ENCODE measurements at regions not wholly inside any gene's neighbourhood (a gene's known extent, or its start where the extent isn't known, plus 50 kb on each side); places are given as distances from the start of the nearest gene placed in this dataset.
A peak's percentile ranks its signal among the peaks of the same experiment; 100 is the strongest.
"Not testable (repeated sequence)": the region's sequence is repeated elsewhere in the genome, so short reads cannot be mapped to it uniquely, and the experiment has no call there.

DNA sequence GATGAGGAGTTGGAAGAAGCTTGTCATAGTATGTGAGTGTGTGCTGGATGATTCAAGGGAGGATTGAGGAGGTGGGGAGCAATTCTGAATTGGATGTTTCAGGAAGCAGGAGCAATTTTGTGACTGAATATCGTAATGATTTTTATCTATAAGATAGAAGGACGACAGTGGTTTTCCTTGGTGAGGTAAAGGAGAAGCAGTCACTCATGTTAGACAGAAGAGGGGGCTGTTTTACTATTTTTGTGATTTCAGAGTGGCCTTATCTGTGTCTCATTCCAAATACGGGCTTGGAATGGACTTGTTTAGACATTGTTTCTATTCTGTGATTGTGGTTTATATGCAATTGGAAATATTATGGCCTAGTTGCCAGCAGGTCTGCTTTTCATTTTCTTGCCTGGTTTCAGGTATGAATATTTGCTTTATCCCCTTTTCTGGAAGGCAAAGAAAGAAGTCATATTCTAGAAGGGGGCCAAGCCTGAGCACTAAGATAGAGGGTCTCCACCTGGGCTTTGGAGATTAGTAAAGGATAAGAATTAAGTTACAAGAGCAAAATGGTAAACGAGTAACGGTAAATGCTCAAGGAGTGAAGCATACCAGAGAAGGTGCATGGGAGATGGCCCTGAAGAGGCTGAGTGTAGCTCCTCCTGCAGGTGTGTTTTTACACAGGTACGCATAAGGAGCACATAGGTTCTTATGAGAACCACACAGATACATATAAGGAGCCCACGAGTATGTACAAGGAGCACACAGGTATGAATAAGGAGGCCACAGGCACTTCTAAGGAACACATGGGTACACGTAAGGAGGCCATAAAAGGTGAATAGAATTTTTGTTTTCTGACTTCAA, 124.6 kb upstream of the KCNAB1 start:
- CTCF ChIA-PET, result interaction anchor here (1.2 to 2.2 kb wide), 7 partner anchors 8 to 1206 kb away, joined by 3 to 12 read pairs (median 4); partner anchors contain the start of gene C3orf33
- peak; percentile 28 for DNase-seq (ENCODE audit: low read depth, low spot score)
- no peak overlapping the region for H3K4me3 ChIP-seq (ENCODE audit: low read depth, low read length)
- TF ChIP-seq, protein P1, sequence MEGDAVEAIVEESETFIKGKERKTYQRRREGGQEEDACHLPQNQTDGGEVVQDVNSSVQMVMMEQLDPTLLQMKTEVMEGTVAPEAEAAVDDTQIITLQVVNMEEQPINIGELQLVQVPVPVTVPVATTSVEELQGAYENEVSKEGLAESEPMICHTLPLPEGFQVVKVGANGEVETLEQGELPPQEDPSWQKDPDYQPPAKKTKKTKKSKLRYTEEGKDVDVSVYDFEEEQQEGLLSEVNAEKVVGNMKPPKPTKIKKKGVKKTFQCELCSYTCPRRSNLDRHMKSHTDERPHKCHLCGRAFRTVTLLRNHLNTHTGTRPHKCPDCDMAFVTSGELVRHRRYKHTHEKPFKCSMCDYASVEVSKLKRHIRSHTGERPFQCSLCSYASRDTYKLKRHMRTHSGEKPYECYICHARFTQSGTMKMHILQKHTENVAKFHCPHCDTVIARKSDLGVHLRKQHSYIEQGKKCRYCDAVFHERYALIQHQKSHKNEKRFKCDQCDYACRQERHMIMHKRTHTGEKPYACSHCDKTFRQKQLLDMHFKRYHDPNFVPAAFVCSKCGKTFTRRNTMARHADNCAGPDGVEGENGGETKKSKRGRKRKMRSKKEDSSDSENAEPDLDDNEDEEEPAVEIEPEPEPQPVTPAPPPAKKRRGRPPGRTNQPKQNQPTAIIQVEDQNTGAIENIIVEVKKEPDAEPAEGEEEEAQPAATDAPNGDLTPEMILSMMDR (IDR thresholded peaks at IDR 0.05; ENCODE audit: insufficient read depth, low read length, missing control alignments), result peak; percentile 34
- POLR2A ChIA-PET, result no interaction called here

GRCh38 chr3:155996882-155997281, 123.5 kb upstream of the KCNAB1 start:
- ChIA-PET POLR2A (no interaction called here), CTCF (interaction anchor here (0.7 kb wide), 1 partner anchor 1140 kb away, joined by 3 read pairs; no protein-coding TSS in a partner anchor)
- TF ChIP-seq, protein P1 (IDR thresholded peaks at IDR 0.05; ENCODE audit: insufficient read depth, low read length, missing control alignments), result no peak
- no peak overlapping the region for H3K4me3 ChIP-seq (ENCODE audit: low read depth, low read length)
- no peak for DNase-seq (ENCODE audit: low read depth, low spot score)

GRCh38 chr3:155998173-155998572, 122.2 kb upstream of the KCNAB1 start:
- CTCF ChIA-PET; H3K4me3 ChIP-seq (ENCODE audit: low read depth, low read length); POLR2A ChIA-PET; DNase-seq (ENCODE audit: low read depth, low spot score): not testable (repeated sequence)

GRCh38 chr3:156005736-156006135, 114.6 kb upstream of the KCNAB1 start:
- CTCF ChIA-PET, result interaction anchor here (0.7 kb wide), 1 partner anchor 200 kb away, joined by 3 read pairs; the partner anchor contains the start of gene C3orf33
- TF ChIP-seq, protein P1 (IDR thresholded peaks at IDR 0.05; ENCODE audit: insufficient read depth, low read length, missing control alignments), result no peak
- DNase-seq (ENCODE audit: low read depth, low spot score), result no peak
- no peak overlapping the region for H3K4me3 ChIP-seq (ENCODE audit: low read depth, low read length)
- POLR2A ChIA-PET, result no interaction called here

DNA sequence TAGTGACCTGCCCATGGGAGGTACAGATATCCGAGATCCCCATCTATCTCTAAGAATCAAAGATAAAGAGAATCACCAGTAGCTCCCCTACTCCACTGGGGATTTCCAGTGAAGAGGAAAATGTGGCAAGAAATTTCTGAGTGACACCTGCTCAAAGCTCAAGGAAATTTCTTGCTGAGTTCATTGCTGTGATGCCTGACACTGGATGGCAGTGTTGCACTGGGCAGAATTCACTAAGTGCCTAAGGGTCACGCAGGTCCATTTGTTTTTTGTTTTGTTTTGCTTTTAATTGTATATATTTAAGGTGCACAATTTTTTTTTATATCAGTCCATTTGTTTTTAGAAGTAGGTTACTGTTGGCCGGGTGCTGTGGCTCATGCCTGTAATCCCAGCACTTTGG, 109.5 kb upstream of the KCNAB1 start:
- ChIA-PET CTCF (interaction anchor here (0.7 to 2.5 kb wide), 2 partner anchors 16 to 141 kb away, joined by 3 to 12 read pairs; no protein-coding TSS in a partner anchor), POLR2A (no interaction called here)
- TF ChIP-seq, protein P1 (IDR thresholded peaks at IDR 0.05; ENCODE audit: insufficient read depth, low read length, missing control alignments), result no peak
- H3K4me3 ChIP-seq (ENCODE audit: low read depth, low read length), result no peak overlapping the region
- DNase-seq (ENCODE audit: low read depth, low spot score), result no peak

DNA sequence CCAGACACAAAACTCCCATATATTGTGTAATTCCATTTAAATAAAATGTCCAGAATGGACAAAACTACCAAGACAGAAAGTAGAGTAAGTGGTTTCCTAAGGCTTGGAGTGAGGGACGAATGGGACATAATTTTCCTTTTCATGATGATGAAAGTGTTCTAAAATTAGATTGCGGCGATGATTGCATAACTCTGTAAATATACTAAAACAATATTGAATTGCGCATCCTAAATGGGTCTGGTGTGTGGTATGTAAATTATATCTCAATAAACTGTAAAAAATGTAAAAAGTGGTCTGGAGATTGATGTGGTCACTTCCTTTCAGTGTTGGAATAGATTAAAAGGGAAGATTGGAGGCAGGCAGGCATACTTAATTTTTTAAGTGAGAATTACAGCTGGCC, 105.9 kb upstream of the KCNAB1 start:
- CTCF ChIA-PET, result no interaction called here
- TF ChIP-seq, protein P1 (IDR thresholded peaks at IDR 0.05; ENCODE audit: insufficient read depth, low read length, missing control alignments), result no peak
- no peak overlapping the region for H3K4me3 ChIP-seq (ENCODE audit: low read depth, low read length)
- POLR2A ChIA-PET, result no interaction called here
- no peak for DNase-seq (ENCODE audit: low read depth, low spot score)
